OCI-LY1 (cell line): ENCODE measurements at regions not wholly inside any gene's neighbourhood (a gene's known extent, or its start where the extent isn't known, plus 50 kb on each side); places are given as distances from the start of the nearest gene placed in this dataset.

Experiments used
- H2AFZ ChIP-seq: fragments of 200-600 bp; sonication (generic), shearing (Covaris generic); 2 replicates; pipeline ENCODE4 v1.6.0; 2014; ENCODE audit warnings: antibody characterized with exemption, mild to moderate bottlenecking, low read length
- H3F3A ChIP-seq: fragments of 200-600 bp; sonication (generic), shearing (Covaris generic); 2 replicates; pipeline ENCODE4 v1.6.0; 2014; ENCODE audit warnings: mild to moderate bottlenecking, antibody characterized with exemption, low read length, moderate library complexity; ENCODE audit not compliant: insufficient read depth
- H3K27ac ChIP-seq: fragments of 200-600 bp; sonication (generic); 2 replicates; pipeline ENCODE4 v1.5.1; 2014; ENCODE audit warnings: low read length, mixed run types, mild to moderate bottlenecking, low read depth; ENCODE audit not compliant: poor library complexity, severe bottlenecking
- H3K27me3 ChIP-seq: fragments of 200-600 bp; sonication (generic); 2 replicates; pipeline ENCODE4 v1.6.0; 2014; ENCODE audit warnings: antibody characterized with exemption, mild to moderate bottlenecking, low read length, moderate library complexity; ENCODE audit not compliant: insufficient read depth
- H3K36me3 ChIP-seq: fragments of 200-600 bp; sonication (generic); 2 replicates; pipeline ENCODE4 v1.6.1; 2014; ENCODE audit warnings: mild to moderate bottlenecking, antibody characterized with exemption, low read length, moderate library complexity, mixed read lengths; ENCODE audit not compliant: insufficient read depth
- H3K4me1 ChIP-seq: fragments of 200-600 bp; sonication (generic); 2 replicates; pipeline ENCODE4 v1.5.1; 2014; ENCODE audit warnings: mild to moderate bottlenecking, low read length, moderate library complexity; ENCODE audit not compliant: insufficient read depth, severe bottlenecking
- H3K4me2 ChIP-seq: fragments of 200-600 bp; sonication (generic), shearing (Covaris generic); 2 replicates; pipeline ENCODE4 v1.6.1; 2014; ENCODE audit warnings: low read length
- H3K4me3 ChIP-seq: fragments of 200-600 bp; sonication (generic); 2 replicates; pipeline ENCODE4 v1.5.1; 2014; ENCODE audit warnings: low read length, low read depth, mild to moderate bottlenecking, mixed read lengths; ENCODE audit not compliant: poor library complexity, severe bottlenecking
- H3K79me2 ChIP-seq: fragments of 200-600 bp; shearing (Covaris generic); 2 replicates; pipeline ENCODE4 v1.6.1; 2016; ENCODE audit warnings: mixed run types, low read length, mixed read lengths; ENCODE audit not compliant: insufficient read depth
- H3K9ac ChIP-seq: fragments of 200-600 bp; sonication (generic), shearing (Covaris generic); 2 replicates; pipeline ENCODE4 v1.6.1; 2014; ENCODE audit warnings: mild to moderate bottlenecking, low read length, mixed read lengths
- H3K9me2 ChIP-seq: fragments of 200-600 bp; sonication (generic), shearing (Covaris generic); 2 replicates; pipeline ENCODE4 v1.6.1; 2014; ENCODE audit warnings: low read depth, mild to moderate bottlenecking, low read length, mixed read lengths
- H3K9me3 ChIP-seq: fragments of 200-600 bp; shearing (Covaris generic); 2 replicates; pipeline ENCODE4 v1.6.1; 2014; ENCODE audit warnings: low read length, mixed read lengths
- H4K20me1 ChIP-seq: fragments of 200-600 bp; sonication (generic), shearing (Covaris generic); 2 replicates; pipeline ENCODE4 v1.6.0; 2016; ENCODE audit warnings: mild to moderate bottlenecking, low read length; ENCODE audit not compliant: insufficient read depth
- EZH2 ChIP-seq: fragments of 200-600 bp; sonication (generic), shearing (Covaris generic); IDR thresholded peaks from 2 replicates; pipeline ENCODE4 v1.8.0; 2017; ENCODE audit warnings: borderline replicate concordance, mixed run types, mild to moderate bottlenecking, antibody characterized with exemption, low read length, moderate library complexity, mixed read lengths
- TF ChIP-seq, protein P1 (sequence below): fragments of 200-600 bp; sonication (generic), shearing (Covaris generic); IDR thresholded peaks from 2 replicates; pipeline ENCODE4 v1.5.1; 2017; ENCODE audit warnings: mild to moderate bottlenecking, antibody characterized with exemption, low read length, moderate library complexity, mixed read lengths

DNA sequence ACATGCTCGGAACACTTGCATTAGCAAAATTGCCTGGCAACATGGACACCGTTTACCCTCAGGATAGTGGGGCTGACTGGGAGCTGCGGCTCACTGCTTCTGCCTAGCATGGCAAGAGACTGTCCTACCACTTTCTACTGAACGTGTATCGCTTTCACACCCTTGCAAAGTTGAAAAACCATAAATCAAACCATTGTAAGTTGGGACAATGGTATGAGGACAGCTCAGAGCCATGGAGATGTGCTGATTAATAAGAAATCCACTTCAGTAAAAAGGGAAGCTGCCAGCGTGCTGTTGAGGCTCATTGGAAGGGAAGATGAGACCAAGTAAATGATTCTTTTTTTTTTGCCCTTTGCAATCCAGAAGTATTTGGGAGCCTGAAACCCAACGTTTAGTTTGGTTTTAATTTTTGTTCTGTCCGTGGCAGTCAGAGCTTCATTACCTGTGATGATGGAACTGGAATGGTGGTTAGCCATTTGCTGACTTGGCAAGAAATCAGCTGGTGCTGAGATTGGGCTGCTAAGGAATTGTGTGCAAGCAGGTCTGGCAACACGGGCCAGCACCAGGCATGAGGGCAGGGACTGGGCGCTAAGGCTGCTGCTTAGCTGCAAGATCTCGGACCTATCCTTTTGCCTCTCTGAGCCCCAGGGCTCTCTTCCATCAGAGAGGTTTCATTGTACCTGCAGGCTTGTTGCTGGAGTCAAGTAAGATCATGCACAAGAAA lies 75.5 kb upstream of the HS6ST1 start:
- H3K4me3 ChIP-seq: no peak overlapping the region
- no peak overlapping the region for H3K9ac ChIP-seq
- H3K4me2 ChIP-seq: no peak overlapping the region
- H2AFZ ChIP-seq: no peak overlapping the region
- no peaks in the 10 kb centered on the region for H3K9me2 ChIP-seq
- TF ChIP-seq EZH2: no peak
- TF ChIP-seq, protein P1, sequence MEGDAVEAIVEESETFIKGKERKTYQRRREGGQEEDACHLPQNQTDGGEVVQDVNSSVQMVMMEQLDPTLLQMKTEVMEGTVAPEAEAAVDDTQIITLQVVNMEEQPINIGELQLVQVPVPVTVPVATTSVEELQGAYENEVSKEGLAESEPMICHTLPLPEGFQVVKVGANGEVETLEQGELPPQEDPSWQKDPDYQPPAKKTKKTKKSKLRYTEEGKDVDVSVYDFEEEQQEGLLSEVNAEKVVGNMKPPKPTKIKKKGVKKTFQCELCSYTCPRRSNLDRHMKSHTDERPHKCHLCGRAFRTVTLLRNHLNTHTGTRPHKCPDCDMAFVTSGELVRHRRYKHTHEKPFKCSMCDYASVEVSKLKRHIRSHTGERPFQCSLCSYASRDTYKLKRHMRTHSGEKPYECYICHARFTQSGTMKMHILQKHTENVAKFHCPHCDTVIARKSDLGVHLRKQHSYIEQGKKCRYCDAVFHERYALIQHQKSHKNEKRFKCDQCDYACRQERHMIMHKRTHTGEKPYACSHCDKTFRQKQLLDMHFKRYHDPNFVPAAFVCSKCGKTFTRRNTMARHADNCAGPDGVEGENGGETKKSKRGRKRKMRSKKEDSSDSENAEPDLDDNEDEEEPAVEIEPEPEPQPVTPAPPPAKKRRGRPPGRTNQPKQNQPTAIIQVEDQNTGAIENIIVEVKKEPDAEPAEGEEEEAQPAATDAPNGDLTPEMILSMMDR: no peak
- no peaks in the 10 kb centered on the region for H3K36me3 ChIP-seq
- H3K27me3 ChIP-seq: no peaks in the 10 kb centered on the region; the same call in 1 of the 2 replicates
- no peaks in the 10 kb centered on the region for H3K4me1 ChIP-seq
- H4K20me1 ChIP-seq: no peaks in the 10 kb centered on the region
- no peak overlapping the region for H3K27ac ChIP-seq
- no peaks in the 10 kb centered on the region for H3F3A ChIP-seq
- H3K79me2 ChIP-seq: no peaks in the 10 kb centered on the region
- no peaks in the 10 kb centered on the region for H3K9me3 ChIP-seq

GRCh38 chr2:128395196-128395595 lies 76.5 kb upstream of the HS6ST1 start:
- no peaks in the 10 kb centered on the region for H3K79me2 ChIP-seq
- H3K36me3 ChIP-seq: no peaks in the 10 kb centered on the region
- no peak overlapping the region for H3K27ac ChIP-seq
- H2AFZ ChIP-seq: no peak overlapping the region
- no peaks in the 10 kb centered on the region for H3K9me3 ChIP-seq
- TF ChIP-seq, protein P1: no peak
- no peak for TF ChIP-seq EZH2
- no peaks in the 10 kb centered on the region for H3K4me1 ChIP-seq
- H3K9ac ChIP-seq: no peak overlapping the region
- H3K4me3 ChIP-seq: no peak overlapping the region
- no peak overlapping the region for H3K4me2 ChIP-seq
- H3K27me3 ChIP-seq: no peaks in the 10 kb centered on the region
- no peaks in the 10 kb centered on the region for H3F3A ChIP-seq
- no peaks in the 10 kb centered on the region for H4K20me1 ChIP-seq
- no peaks in the 10 kb centered on the region for H3K9me2 ChIP-seq

DNA sequence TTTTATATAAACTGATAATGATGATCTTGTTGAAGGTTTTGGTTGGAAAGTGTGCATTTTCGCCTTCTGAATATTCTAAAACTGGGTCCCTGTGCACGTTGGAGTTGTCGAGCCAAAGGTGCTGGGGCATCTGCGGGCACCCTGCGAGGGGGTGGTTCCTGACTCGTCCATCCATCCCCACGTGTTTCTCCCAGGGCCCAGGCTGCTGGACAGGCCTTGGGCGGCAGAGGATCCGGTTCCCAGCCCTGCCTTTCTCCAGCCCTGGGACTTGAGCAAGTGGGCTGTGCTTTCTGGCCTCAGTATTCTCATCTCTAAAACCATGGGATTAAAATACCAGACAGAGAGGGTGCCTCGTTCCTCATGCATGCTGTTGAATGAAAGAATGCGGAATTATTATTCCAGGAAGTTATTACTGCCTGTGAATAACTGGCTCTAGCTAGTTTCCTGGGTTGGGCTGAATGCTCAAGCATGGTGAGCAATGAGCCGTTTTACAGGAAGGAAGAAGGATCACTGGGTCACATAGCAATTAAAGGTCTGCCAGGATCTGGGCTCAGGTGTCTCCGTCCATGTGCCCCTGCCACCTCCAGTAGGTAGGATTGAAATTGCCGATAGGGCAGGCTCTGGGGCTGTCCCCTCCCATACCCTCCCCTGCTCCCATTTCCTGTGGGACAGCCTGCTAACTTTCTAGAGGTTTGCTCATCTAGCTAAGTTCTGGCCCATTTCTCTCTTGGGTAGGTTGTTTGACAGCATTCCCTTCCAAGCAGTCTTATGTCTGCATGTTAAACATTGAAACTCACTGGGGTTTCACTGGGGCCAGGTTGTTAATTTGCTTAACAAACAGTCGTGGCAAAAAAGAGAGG lies 77.2 kb upstream of the HS6ST1 start:
- H3K4me3 ChIP-seq: no peak overlapping the region
- no peak overlapping the region for H3K4me2 ChIP-seq
- no peaks in the 10 kb centered on the region for H4K20me1 ChIP-seq
- no peak overlapping the region for H2AFZ ChIP-seq
- H3K79me2 ChIP-seq: no peaks in the 10 kb centered on the region
- H3K4me1 ChIP-seq: no peaks in the 10 kb centered on the region
- no peaks in the 10 kb centered on the region for H3K9me3 ChIP-seq
- H3K9ac ChIP-seq: no peak overlapping the region
- H3K27me3 ChIP-seq: no peaks in the 10 kb centered on the region
- no peak for TF ChIP-seq EZH2
- TF ChIP-seq, protein P1: no peak
- no peaks in the 10 kb centered on the region for H3K9me2 ChIP-seq
- H3K27ac ChIP-seq: no peak overlapping the region
- no peaks in the 10 kb centered on the region for H3F3A ChIP-seq
- H3K36me3 ChIP-seq: no peaks in the 10 kb centered on the region
